Fibroblast of lung (primary cell): ENCODE measurements at regions not wholly inside any gene's neighbourhood (a gene's known extent, or its start where the extent isn't known, plus 50 kb on each side); places are given as distances from the start of the nearest gene placed in this dataset.

ENCODE experiments used
- EZH2 ChIP-seq: IDR thresholded peaks from 2 replicates; pipeline ENCODE4 v1.5.1; 2012; ENCODE audit warnings: low read length, control low read depth, mild to moderate bottlenecking; ENCODE audit errors: missing control alignments
- TF ChIP-seq, protein P1 (sequence below), 2 donors: IDR thresholded peaks in 1 of 2; conservative IDR thresholded peaks in 1 of 2; 1 replicate in 1 of 2; 2 replicates in 1 of 2; pipeline ENCODE4 v1.5.1; 2011 to 2012; ENCODE audit warnings: low read length in 2 of 2, control low read depth in 1 of 2, inconsistent platforms in 1 of 2, low read depth in 1 of 2, mild to moderate bottlenecking in 1 of 2

DNA sequence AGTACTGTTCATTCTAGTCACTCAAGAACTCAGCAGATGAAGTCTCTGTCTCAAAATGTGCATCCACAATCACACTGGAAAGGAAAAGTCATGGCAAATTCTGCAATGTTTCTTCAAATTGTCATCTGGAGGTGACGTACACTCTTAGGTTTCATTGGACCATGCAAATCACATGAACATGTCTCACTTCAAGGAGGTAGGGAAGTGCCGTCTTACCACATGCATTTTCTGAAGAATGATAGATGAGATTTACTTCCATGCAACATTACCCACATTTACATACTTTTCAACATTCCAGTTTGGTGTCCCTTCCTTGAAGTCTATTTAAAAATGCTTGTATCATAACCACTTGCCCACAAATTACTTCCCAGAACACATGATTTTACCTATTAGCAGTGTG is 107.9 kb upstream of the SATB1 start:
- TF ChIP-seq, protein P1, sequence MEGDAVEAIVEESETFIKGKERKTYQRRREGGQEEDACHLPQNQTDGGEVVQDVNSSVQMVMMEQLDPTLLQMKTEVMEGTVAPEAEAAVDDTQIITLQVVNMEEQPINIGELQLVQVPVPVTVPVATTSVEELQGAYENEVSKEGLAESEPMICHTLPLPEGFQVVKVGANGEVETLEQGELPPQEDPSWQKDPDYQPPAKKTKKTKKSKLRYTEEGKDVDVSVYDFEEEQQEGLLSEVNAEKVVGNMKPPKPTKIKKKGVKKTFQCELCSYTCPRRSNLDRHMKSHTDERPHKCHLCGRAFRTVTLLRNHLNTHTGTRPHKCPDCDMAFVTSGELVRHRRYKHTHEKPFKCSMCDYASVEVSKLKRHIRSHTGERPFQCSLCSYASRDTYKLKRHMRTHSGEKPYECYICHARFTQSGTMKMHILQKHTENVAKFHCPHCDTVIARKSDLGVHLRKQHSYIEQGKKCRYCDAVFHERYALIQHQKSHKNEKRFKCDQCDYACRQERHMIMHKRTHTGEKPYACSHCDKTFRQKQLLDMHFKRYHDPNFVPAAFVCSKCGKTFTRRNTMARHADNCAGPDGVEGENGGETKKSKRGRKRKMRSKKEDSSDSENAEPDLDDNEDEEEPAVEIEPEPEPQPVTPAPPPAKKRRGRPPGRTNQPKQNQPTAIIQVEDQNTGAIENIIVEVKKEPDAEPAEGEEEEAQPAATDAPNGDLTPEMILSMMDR (conservative IDR thresholded peaks at IDR 0.05 in 1 of 2, IDR thresholded peaks at IDR 0.05 in 1 of 2; ENCODE audit: low read depth in 1 of 2, low read length in 2 of 2): no peak
- TF ChIP-seq EZH2: no peak
